Glutamatergic neuron (in vitro differentiated cells): ENCODE measurements at regions not wholly inside any gene's neighbourhood (a gene's known extent, or its start where the extent isn't known, plus 50 kb on each side); places are given as distances from the start of the nearest gene placed in this dataset.

Source experiments
- DNase-seq: peaks from one replicate; pipeline ENCODE4 v3.0.0; 2022
- H3K27ac Mint-ChIP-seq: one replicate; pipeline ENCODE4 v1.8.0; 2020; ENCODE audit warnings: mild to moderate bottlenecking, mixed read lengths, inconsistent platforms; ENCODE audit not compliant: unreplicated experiment
- H3K27me3 Mint-ChIP-seq: one replicate; pipeline ENCODE4 v1.8.0; 2020; ENCODE audit warnings: mild to moderate bottlenecking, moderate library complexity, mixed read lengths, inconsistent platforms; ENCODE audit not compliant: unreplicated experiment
- H3K36me3 Mint-ChIP-seq: one replicate; pipeline ENCODE4 v1.8.0; 2020; ENCODE audit warnings: mild to moderate bottlenecking, mixed read lengths, inconsistent platforms; ENCODE audit not compliant: unreplicated experiment
- H3K4me1 Mint-ChIP-seq: one replicate; pipeline ENCODE4 v1.8.0; 2020; ENCODE audit warnings: mild to moderate bottlenecking, low read depth, mixed read lengths, inconsistent platforms; ENCODE audit not compliant: unreplicated experiment
- H3K4me3 Mint-ChIP-seq: one replicate; pipeline ENCODE4 v1.8.0; 2020; ENCODE audit warnings: mild to moderate bottlenecking, mixed read lengths, inconsistent platforms; ENCODE audit not compliant: unreplicated experiment
- H3K9me3 Mint-ChIP-seq: one replicate; pipeline ENCODE4 v1.8.0; 2020; ENCODE audit warnings: mild to moderate bottlenecking, moderate library complexity, mixed read lengths, inconsistent platforms; ENCODE audit not compliant: unreplicated experiment
- CTCF ChIP-seq: fragments of 200-600 bp; sonication (generic); IDR thresholded peaks from one replicate; pipeline ENCODE4 v1.5.0; 2021; ENCODE audit not compliant: partially characterized antibody, unreplicated experiment

DNA sequence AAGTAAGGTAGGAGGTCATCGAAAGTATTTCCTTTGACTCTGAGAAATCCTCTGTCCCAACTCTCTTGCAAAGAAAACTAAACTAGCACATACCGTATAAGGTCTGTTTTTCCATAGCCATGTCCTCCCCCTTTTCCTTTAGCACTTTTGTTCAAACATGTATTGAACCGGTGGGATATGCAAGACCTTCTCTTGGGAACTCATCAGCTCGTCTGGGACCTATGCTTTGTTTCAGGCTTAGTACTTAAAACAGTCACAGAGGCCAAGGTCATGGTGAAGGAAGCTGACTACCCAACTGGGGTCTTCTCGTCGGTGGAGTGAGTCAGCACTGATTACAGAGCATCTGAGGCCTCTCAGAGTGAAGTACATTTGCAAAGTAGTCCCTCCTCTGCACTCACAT, 185.0 kb downstream of the ZBTB18 start:
- Mint-ChIP-seq H3K4me3 (no peak overlapping the region), H3K4me1 (peaks cover 15% of the 10 kb centered on the region), H3K9me3 (peaks cover 8% of the 10 kb centered on the region), H3K27ac (no peak overlapping the region), H3K36me3 (no peaks in the 10 kb centered on the region), H3K27me3 (peaks cover 4% of the 10 kb centered on the region)
- TF ChIP-seq CTCF, result no peak
- DNase-seq, result no peak

DNA sequence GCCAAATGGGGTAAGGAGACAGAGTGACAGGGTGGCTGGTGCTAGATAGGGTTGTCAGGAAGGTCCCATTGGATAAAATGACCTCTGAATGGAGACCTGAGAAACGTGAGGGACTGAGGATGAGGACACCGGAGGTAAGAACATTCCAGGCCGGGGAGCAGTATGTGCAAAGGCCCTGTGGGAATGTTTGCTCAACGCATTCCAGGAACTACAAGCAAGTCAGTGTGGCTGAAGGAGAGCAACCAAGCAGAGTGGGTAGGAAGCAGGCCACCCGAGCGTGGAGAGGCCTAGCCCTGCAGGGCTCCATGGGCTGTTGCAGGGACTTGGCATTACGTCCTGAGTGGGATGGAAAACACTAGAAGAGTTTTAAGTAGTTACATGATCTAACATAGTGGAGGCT, 185.6 kb downstream of the ZBTB18 start:
- Mint-ChIP-seq H3K4me3 (no peak overlapping the region), H3K27ac (no peak overlapping the region), H3K27me3 (peaks cover 3% of the 10 kb centered on the region), H3K4me1 (peaks cover 12% of the 10 kb centered on the region), H3K36me3 (no peaks in the 10 kb centered on the region), H3K9me3 (peaks cover 6% of the 10 kb centered on the region)
- no peak for TF ChIP-seq CTCF
- DNase-seq, result no peak

DNA sequence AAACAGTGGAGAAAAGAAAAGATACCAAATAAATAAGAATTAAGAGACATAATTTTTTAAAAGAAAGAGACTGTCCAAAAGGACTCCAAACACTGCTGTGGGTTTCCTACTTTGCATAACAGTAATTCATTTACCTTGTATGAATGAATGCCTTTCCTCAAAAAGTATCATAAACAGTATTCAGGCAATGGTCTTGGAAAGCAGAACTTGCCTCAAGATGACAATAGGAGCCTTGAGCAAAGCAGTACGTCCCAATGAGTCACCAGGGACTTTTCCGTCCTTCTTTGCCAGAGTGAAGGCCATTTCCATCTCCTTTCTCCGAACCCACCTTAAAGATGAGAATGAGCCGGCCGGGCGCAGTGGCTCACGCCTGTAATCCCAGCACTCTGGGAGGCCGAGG, 186.4 kb downstream of the ZBTB18 start:
- no peak for TF ChIP-seq CTCF
- Mint-ChIP-seq H3K27ac (no peak overlapping the region), H3K36me3 (no peaks in the 10 kb centered on the region), H3K4me1 (peaks cover 8% of the 10 kb centered on the region), H3K9me3 (peaks cover 6% of the 10 kb centered on the region), H3K4me3 (no peak overlapping the region), H3K27me3 (peaks cover 3% of the 10 kb centered on the region)
- no peak for DNase-seq

- Mint-ChIP-seq H3K36me3 (no peaks in the 10 kb centered on the region), H3K4me3 (no peak overlapping the region), H3K4me1 (peaks cover 3% of the 10 kb centered on the region)
Measured at GRCh38 chr1:244239261-244239770, 188.2 kb downstream of the ZBTB18 start.

GRCh38 chr1:244241438-244241837, 190.4 kb downstream of the ZBTB18 start:
- TF ChIP-seq CTCF, result no peak

More at GRCh38 chr1:244239261-244239770, 188.2 kb downstream of the ZBTB18 start:
- H3K27ac Mint-ChIP-seq, result peak overlapping the region; percentile 71
- DNase-seq, result no peak
- H3K27me3 Mint-ChIP-seq, result no peaks in the 10 kb centered on the region
- no peak for TF ChIP-seq CTCF
- H3K9me3 Mint-ChIP-seq, result peaks cover 6% of the 10 kb centered on the region

More at GRCh38 chr1:244241438-244241837, 190.4 kb downstream of the ZBTB18 start:
- peaks cover 3% of the 10 kb centered on the region for H3K4me1 Mint-ChIP-seq
- H3K36me3 Mint-ChIP-seq, result no peaks in the 10 kb centered on the region
- DNase-seq, result no peak
- H3K9me3 Mint-ChIP-seq, result peaks cover 6% of the 10 kb centered on the region
- H3K27ac Mint-ChIP-seq, result no peak overlapping the region
- peaks cover 2% of the 10 kb centered on the region for H3K27me3 Mint-ChIP-seq
- no peak overlapping the region for H3K4me3 Mint-ChIP-seq
